Retina (tissue), 1 donor: ENCODE measurements at regions not wholly inside any gene's neighbourhood (a gene's known extent, or its start where the extent isn't known, plus 50 kb on each side); places are given as distances from the start of the nearest gene placed in this dataset.

Source experiments
- DNase-seq: peaks from one replicate; pipeline ENCODE4 v3.0.0-alpha.2; 2016

DNA sequence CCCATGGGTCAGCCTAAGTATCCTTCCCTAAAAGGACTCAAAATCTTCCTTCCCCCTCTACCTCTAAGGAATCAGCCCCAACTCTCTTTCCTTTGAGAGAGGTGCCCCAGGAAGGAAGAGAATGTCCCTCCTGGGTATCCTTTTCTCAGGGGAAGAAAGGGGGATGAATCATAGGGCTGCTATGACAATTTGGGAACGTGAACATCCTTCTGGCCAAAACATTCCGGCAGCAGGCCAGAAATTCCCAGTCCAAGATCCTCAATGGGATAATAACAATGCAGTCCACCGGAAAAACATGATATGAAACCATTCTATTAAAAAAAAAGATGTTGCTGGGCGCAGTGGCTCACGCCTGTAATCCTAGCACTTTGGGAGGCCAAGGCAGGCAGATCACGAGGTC lies 50.8 kb upstream of the CACNA2D3 start:
- DNase-seq, result no peak

GRCh38 chr3:54069961-54070360 lies 52.4 kb upstream of the CACNA2D3 start:
- DNase-seq, result no peak

DNA sequence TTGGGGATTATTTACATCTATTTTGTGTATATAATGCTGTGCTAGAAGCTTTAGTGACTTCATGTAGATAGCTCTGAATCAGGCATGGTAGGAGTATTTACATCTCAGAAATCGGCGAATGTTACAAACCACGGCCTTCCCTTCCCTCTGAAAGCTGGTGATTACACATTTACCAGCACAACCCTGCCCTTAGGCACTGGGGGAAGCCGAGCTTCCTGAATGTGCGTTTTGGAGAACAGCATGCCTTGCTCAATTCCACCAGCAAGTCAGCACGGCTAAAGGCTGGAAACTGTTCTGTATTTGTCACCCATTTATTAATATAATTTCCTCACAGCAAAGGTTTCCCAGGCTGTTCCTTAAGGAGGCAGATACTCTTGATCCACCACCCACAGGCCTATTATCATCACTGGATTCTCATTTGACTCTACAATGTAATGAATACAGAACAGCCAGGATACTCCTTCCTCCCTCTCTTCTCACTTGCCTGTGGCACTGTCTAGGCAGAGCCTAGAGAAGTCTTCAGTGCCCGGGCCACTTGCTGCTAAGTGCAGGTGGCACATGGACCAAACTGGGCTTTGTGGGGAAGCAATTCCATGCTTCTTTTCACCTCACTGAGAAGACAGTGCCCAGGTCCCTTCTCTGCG lies 55.2 kb upstream of the CACNA2D3 start:
- no peak for DNase-seq

DNA sequence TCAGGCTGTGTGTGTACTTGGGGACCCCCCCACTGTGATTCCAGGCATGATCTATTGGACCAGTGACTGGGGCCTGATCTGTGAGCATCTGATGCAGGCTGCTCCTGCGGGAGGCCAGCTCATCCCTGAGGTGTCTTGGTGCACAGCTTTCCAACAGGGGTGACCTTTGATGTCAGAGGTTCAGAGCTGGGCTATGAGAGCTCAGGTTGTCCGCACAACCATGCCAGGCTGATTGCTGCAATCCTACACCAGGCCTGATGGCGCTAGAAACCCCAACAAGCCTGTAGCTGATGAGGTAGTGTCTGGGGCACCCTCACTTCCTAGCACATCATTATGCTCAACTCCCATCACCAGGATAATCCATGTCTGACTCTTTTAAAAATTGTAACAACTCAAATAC lies 56.1 kb upstream of the CACNA2D3 start:
- DNase-seq, result no peak

DNA sequence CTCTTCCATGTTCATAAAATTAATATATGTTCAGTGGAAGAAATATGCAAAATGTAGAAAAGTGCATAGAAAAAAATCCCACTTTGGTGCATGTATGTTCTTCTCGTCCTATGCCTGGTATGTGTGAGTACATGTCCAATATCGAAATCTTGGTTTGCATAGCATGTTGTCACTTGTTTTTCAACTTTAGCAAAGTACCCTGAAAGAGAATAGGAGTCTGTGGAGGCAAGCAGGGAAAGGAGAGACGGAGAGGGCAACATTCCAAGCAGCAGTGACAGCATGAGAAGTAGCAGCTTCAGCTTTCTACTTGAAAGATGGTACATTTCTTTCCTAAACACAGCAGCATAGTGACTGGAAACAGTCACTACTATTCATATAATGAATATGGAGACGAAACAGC lies 56.8 kb upstream of the CACNA2D3 start:
- no peak for DNase-seq

DNA sequence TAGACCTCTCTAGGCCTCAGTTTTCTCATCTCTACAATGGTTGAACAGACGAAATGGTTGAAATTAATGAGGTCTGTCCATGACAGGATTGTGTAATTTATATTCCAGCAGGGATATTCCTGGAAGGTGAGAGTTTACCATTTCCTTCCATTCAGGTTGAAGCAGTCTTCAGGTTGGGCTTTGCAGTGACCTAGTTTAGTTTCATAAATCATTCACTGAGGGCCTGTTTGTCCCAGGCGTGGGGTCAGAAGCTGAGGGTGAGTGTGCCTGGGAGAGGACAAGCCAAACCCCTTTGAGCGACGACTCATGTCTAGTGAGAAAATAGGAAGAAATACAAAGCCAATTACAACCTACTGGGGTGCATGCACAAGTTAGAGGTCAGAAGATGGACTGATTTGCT lies 57.2 kb upstream of the CACNA2D3 start:
- no peak for DNase-seq

DNA sequence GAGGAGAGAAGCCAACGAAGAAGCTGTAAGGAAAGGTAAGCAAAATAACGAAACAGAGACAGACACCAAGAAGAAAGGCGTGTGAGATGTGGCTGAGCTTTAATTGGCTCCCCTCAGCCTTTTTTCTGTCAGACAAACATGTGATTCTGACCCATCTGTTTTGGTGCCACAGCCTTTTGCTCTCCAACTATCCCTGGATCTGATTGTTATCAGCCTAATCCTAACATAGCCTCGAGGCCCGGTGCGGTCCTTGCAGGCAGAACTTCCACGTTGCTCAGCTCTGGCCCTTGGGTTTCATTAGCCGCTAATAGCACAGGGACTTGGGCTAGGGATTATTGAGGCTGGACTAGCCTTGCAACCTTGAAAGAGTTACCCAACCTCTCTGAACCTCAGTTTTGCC lies 57.9 kb upstream of the CACNA2D3 start:
- no peak for DNase-seq

GRCh38 chr3:54062546-54062945 lies 59.8 kb upstream of the CACNA2D3 start:
- no peak for DNase-seq

- no peak for DNase-seq
Measured at GRCh38 chr3:54056521-54056920, 65.8 kb upstream of the CACNA2D3 start.

- DNase-seq, result no peak
Measured at GRCh38 chr3:54053882-54054281, 68.5 kb upstream of the CACNA2D3 start.

DNA sequence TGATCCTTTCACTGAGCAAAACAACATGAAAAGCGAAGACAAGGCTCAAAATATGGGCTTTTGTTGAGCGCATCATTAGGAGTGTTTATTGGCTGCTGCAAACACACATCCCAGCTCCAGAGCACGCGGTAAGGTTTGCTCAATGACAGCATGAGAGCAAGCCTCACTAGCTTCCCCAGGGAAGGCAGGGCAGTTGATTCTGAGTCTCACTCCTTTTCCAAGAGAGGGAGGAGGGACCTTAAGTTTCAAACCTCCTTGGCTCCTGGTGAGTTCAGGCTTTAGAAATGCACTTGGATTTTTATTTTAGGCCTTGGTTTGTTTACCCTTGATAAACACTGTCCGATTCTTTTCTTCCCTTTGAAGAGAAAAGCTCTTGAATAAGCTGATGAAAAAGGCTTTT lies 69.1 kb upstream of the CACNA2D3 start:
- DNase-seq, result peak; percentile 42

GRCh38 chr3:54047568-54047967 lies 74.8 kb upstream of the CACNA2D3 start:
- no peak for DNase-seq

DNA sequence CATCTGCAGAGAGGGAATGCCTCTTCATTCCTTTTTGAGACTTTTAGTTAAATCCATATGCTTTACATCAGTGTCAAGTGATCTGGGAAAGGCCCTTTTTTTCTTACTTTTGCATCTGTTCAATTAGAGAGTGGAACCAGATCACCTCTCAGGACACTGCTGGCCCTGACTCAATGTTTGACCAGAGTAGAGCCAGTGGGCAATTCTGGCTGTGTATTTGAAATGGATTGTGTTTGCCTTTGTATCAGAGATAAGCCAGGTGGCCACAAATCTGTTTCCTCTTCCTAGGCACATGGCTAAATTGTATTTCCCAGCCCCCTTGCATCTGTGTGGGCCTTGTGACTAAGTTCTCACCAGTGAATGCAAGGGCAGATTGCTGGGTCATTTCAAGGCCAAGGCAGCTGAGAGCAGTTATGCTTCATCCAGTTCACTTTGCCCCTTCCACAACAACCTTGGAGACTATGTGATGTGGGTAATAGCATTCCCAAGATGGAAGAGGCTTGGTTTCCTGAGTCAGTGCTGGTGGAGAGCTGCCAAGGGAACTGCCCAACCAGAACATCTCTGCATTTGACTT lies 75.6 kb upstream of the CACNA2D3 start:
- no peak for DNase-seq

DNA sequence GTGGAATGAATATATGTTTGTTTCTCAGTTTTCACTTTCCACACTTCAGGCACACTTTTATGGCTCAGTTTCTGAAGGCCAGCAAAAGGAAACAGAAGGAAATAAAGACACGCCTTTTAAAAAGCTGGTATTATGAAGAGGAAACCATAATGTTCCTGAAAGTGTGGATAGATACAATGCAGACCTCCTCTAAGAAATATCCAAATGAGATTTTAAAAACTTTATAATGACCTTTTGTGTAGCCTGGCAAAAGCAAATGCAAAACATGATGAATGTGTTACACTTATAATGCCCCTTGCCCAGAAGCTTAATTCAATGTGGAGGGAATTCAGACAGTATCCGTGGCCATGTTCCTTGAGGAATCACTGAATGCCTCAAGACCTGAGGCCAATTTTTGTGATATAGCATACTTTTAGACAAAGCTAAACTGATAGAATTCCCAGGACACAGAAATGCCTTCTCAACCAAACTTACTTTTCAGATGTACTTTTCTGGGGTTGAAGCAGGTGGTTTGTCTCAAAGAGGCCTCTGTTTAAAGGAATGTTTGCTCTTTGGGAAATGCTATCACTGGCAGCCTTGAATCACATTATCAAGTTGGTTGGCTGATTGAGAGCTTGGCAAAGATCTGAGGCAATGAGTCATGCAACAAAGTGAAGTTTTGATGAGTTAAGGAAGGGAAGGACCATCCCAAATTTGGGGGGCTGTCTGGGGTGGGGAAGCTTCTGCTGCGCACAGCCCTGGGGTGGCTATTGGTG lies 77.1 kb upstream of the CACNA2D3 start:
- no peak for DNase-seq

DNA sequence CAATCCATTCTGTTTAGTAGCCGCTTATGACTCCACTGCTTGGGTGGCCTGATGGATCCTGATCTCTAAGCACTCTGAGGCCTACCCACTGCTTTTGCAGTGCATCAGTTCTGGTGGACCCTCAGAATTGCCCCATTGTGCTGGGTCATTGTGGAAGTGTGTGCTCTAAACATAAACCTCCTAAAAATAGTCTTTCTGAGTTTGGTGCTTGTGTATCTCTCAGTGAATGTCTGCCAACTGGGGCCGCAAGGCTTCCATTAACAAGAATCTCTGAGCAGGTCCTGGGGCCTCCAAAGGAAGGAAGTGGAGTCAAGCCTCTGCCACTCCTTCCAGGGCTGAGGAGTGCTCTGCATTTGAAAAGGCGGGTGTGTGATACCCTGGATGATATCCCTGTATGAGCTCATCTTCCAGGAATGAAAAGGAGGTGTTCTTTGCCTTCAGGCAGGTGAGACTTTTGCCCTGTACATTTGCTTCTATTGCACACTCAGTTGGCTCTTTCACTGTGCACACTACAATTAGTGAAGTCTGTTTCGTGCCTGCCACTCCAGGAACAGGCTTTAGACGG lies 80.0 kb upstream of the CACNA2D3 start:
- no peak for DNase-seq

DNA sequence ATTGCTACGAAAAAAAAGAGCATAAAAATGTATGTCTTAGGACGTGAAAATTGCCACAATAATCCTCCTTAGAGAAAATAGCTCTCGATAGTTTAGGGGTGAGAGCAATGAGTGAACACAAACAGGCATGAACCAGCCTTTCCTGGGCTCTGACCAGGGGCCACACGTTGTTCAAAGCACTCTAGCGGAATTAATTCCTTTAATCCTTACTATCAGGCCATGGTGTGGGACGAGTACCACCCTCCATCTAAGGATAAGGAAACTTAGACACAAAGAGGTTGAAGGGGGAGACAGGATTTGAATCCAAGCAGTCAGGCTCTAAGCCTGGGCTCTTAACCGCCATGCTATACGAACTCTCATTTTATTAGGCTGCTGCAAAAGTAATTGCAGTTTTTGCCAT lies 81.9 kb upstream of the CACNA2D3 start:
- DNase-seq, result no peak

DNA sequence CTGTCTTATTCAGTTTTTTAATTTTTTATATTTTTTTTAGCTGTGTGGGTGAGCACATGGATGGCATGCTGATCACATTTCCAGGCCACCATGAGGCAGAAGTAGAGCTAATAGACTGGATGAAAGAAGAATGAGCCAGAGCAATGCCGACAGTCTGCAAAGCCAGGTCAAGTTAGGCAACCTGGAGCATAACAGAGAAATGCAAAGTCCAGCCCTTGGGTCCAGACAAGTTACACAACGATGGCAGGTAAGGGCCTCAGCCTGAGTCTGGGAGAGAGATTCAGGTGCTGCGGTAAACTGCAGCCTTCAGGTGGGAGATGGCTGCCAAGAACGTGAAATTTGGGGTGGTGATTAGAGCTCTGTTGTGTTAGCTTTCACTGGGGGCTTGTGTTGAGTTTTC lies 84.0 kb upstream of the CACNA2D3 start:
- no peak for DNase-seq

- no peak for DNase-seq
Measured at GRCh38 chr3:54036543-54036942, 85.8 kb upstream of the CACNA2D3 start.

DNA sequence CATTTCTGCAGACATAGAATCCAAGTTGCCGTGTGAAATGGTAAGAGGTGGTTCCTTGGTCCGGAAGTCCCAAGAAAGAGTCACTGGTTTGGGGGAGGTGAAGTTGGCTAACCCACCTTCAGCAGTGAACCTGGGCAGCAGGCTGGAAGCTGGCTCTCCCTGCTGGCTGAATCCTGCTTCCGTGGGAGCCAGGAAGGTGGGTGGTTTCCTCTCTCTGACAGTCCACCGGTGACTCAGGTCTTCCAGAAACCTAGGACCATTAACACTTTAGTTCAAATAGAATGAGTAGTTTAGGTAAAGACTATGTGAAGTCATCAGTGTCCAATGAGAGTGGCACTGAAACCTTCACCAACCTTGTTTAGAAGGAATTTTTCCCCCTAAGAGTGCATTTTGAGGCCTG lies 87.4 kb upstream of the CACNA2D3 start:
- DNase-seq, result no peak

- DNase-seq, result no peak
Measured at GRCh38 chr3:54033761-54034160, 88.6 kb upstream of the CACNA2D3 start.

DNA sequence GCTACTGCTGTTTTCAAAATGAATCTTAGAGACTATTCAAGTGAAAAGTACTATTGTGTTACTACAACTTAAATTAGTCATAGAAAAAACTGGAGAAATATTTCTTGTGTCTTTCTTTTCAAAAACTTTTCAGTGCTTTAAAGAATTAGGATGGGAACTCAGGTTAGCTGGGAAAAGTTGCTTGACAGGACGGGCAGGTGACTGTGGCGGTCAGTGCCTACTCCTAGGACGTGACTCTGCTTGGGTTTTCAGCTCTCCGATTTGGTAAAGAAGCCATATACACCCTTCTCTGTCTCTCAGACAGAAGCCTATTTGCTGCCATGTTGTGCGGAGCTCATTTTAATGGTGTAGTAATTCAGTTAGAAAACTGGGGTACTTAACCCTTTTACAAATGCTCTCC lies 89.8 kb upstream of the CACNA2D3 start:
- no peak for DNase-seq

- no peak for DNase-seq
Measured at GRCh38 chr3:54028372-54028771, 94.0 kb upstream of the CACNA2D3 start.

DNA sequence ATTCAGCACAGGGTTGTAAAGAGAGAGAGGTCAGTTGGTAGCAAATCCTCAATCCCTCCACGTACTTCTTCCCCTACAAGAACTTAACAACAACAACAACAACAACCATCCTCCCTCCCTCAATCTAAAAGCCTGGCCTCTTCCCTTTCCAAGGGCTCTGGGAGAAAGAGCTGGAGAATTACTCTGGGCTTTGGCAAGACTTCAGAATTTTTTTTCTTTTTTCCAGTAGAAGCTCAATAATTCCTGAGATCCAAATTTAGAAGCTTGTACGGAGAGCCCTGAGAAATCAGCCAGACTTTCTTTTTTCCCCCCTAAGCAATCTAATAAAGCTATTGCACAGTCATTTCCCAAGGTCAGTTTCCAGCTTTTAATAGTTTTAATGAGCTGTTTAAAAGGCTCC lies 95.8 kb upstream of the CACNA2D3 start:
- no peak for DNase-seq

- DNase-seq, result no peak
Measured at GRCh38 chr3:54021071-54021470, 101.3 kb upstream of the CACNA2D3 start.
